Cardiac muscle cell (in vitro differentiated cells and primary cell): ENCODE measurements at regions not wholly inside any gene's neighbourhood (a gene's known extent, or its start where the extent isn't known, plus 50 kb on each side); places are given as distances from the start of the nearest gene placed in this dataset.
"Not testable (repeated sequence)": the region's sequence is repeated elsewhere in the genome, so short reads cannot be mapped to it uniquely, and the experiment has no call there.

ENCODE experiments used
- DNase-seq, 2 donors: peaks; one replicate each; pipeline versions ENCODE4 v3.0.0 to v3.0.0-alpha.2; 2010 to 2017; ENCODE audit warnings: low read depth in 1 of 2, low spot score in 1 of 2
- H3K27ac ChIP-seq: fragments of 200-600 bp; sonication (generic); 2 replicates; pipeline ENCODE4 v1.5.1; 2016
- H3K27me3 ChIP-seq: fragments of 200-600 bp; sonication (generic); 2 replicates; pipeline ENCODE4 v1.6.0; 2016; ENCODE audit warnings: control low read depth
- H3K36me3 ChIP-seq: fragments of 200-600 bp; sonication (generic); 2 replicates; pipeline ENCODE4 v1.5.1; 2016; ENCODE audit warnings: control low read depth
- H3K4me1 ChIP-seq: fragments of 200-600 bp; sonication (generic); 2 replicates; pipeline ENCODE4 v1.8.1; 2017; ENCODE audit warnings: low read depth, mild to moderate bottlenecking, mixed run types
- H3K4me3 ChIP-seq: fragments of 200-600 bp; sonication (generic); 2 replicates; pipeline ENCODE4 v1.5.1; 2016; ENCODE audit warnings: mild to moderate bottlenecking
- H3K9me3 ChIP-seq: fragments of 200-600 bp; sonication (generic); 2 replicates; pipeline ENCODE4 v1.5.1; 2017; ENCODE audit warnings: low read depth, mild to moderate bottlenecking, control low read depth
- TF ChIP-seq, protein P1 (sequence below): IDR thresholded peaks from 2 replicates; pipeline ENCODE4 v1.5.1; 2012; ENCODE audit warnings: low read depth, mild to moderate bottlenecking, low read length

DNA sequence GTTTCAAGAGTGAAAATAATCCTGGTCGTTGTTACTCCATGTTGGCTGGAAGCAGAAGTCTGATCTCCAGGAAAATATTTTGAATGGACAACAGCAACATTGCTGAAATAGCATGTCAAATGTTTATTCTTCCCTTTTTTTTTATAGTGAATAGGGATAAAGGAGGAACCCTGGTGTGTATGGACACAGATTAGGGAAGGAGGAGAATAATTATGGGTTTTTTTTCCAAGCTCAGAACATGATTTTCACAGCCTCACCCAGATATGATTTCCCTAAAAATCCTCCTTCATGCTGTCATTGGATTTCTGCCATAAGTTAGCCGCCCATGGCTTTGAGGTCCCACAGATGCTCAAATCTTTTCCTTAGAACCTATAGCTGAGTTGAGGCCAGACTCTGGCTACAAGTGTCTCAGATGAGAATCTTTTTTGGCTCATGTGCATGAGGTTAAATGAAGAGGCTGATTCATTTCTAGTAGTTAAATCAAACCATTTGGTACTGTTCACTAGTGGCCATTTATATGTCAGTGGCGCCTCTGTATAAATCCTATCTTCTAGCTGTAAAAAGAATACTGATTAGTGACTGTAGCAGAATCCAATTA lies 65.5 kb upstream of the LIFR start:
- Histone ChIP-seq H3K27ac (no peak overlapping the region), H3K9me3 (no peaks in the 10 kb centered on the region), H3K27me3 (no peaks in the 10 kb centered on the region), H3K4me3 (no peak overlapping the region), H3K4me1 (no peaks in the 10 kb centered on the region), H3K36me3 (no peaks in the 10 kb centered on the region)
- DNase-seq = peak in 1 of 2 donors; percentile 47
- TF ChIP-seq, protein P1, sequence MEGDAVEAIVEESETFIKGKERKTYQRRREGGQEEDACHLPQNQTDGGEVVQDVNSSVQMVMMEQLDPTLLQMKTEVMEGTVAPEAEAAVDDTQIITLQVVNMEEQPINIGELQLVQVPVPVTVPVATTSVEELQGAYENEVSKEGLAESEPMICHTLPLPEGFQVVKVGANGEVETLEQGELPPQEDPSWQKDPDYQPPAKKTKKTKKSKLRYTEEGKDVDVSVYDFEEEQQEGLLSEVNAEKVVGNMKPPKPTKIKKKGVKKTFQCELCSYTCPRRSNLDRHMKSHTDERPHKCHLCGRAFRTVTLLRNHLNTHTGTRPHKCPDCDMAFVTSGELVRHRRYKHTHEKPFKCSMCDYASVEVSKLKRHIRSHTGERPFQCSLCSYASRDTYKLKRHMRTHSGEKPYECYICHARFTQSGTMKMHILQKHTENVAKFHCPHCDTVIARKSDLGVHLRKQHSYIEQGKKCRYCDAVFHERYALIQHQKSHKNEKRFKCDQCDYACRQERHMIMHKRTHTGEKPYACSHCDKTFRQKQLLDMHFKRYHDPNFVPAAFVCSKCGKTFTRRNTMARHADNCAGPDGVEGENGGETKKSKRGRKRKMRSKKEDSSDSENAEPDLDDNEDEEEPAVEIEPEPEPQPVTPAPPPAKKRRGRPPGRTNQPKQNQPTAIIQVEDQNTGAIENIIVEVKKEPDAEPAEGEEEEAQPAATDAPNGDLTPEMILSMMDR = no peak

DNA sequence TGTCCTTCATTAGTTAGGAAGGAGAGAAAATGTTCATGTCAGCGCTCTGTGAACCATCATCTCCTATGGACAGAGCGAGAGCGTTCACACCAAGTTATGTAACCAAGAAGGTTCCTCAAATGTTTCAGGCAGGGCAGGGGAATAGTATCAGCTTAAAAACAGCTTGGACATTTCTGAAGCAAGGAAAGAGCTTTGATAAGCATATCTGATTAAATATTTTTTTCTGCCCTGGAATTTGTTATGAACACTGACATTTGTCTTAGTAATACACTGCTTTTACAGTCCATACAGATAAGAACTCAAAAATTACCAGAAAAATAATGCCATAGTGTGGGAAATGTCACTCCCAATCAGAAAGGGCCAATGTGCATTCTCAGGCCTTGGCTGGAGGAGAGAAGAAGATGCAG lies 66.3 kb upstream of the LIFR start:
- Histone ChIP-seq H3K27ac (no peak overlapping the region), H3K9me3 (no peaks in the 10 kb centered on the region), H3K4me1 (no peaks in the 10 kb centered on the region), H3K4me3 (no peak overlapping the region), H3K27me3 (no peaks in the 10 kb centered on the region), H3K36me3 (no peaks in the 10 kb centered on the region)
- peak in 1 of 2 donors; percentile 76 for DNase-seq
- TF ChIP-seq, protein P1 = no peak

DNA sequence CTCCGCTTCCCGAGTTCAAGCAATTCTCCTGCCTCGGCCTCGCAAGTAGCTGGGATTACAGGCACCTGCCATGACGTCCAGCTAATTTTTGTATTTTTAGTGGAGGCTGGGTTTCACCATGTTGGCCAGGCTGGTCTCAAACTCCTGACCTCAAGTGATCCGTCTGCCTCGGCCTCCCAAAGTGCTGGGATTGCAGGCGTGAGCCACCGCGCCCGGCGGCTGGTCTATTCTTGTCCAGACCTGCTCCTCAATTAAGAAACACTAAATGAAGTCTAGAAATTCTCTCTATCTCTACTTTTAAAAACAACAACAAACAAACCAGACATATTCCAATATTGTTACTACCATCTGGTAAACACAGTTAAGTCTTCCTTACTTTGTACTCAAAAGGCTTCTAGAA lies 68.1 kb upstream of the LIFR start:
- DNase-seq, H3K4me1 ChIP-seq, H3K27me3 ChIP-seq, H3K4me3 ChIP-seq, H3K27ac ChIP-seq, H3K36me3 ChIP-seq, H3K9me3 ChIP-seq: not testable (repeated sequence)

DNA sequence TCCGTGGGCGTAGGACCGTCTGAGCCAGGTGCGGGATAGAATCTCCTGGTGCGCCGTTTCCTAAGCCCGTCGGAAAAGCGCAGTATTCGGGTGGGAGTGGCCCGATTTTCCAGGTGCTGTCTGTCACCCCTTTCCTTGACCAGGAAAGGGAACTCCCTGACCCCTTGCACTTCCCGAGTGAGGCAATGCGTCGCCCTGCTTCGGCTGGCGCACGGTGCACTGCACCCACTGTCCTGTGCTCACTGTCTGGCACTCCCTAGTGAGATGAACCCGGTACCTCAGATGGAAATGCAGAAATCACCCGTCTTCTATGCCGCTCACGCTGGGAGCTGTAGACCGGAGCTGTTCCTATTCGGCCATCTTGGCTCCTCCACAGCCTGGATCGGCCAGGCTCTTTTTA lies 74.9 kb upstream of the LIFR start:
- not testable (repeated sequence) for H3K4me1 ChIP-seq, DNase-seq, H3K4me3 ChIP-seq, H3K27ac ChIP-seq, H3K27me3 ChIP-seq, H3K36me3 ChIP-seq, H3K9me3 ChIP-seq

DNA sequence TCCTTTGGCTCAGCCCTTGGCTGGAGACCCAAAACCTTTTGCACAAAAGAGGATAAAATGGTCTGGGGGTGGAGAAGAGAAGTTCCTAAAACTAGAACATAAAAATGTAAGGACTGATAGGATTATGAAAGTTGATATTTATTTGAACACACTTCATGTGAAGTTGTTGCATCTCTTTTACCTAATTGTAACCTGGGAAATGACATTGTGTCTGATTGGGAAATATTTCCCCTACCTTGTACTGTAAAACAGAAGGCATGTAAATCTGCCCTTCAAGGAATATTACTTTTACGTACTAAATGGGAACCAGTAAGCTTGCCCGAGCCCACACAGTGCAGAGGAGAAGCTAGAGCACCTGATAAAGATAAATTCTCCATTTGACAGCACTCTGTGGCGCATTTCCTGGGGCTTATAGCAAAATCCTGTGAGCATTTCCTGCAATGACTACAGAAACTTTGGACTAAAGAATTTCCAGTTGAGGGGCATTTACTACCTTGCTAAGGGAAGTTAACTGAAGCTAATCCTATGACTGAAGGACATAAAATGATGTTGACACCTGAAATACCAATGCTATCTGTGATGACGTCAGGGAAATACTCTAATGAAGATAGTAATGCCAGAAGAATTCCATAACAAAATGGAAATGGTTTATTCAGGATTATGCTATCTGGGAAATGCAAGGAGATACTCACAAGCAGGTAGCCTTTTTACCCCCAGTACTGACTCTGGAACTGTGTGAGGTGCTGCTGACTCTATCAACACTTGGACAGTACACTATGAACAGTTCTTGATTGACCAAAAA lies 78.3 kb upstream of the LIFR start:
- no peaks in the 10 kb centered on the region for H3K27me3 ChIP-seq
- H3K4me1 ChIP-seq = no peaks in the 10 kb centered on the region
- peak in 1 of 2 donors; percentile 23 for DNase-seq
- no peaks in the 10 kb centered on the region for H3K9me3 ChIP-seq
- TF ChIP-seq, protein P1 = no peak
- H3K4me3 ChIP-seq = no peak overlapping the region
- H3K36me3 ChIP-seq = no peaks in the 10 kb centered on the region
- H3K27ac ChIP-seq = no peak overlapping the region

DNA sequence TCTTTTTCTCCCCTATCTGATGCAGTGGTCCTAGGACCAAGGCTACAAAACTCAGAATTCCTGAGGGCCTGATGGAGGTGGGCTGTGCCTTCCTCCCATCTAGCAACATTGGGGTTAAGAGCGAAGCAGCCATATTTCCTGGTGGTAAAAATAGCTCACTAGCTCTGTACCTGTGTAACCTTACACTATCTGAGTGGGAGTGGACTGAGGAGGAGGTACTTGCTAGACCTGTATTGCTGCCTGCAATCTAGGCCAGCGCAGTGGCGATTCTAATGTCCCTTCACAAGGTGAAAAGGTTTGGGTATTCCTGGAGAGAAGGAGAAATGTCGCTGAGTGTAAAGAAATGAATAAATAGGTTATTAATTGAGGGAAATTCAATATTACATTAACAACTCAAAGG lies 80.2 kb upstream of the LIFR start:
- TF ChIP-seq, protein P1 = no peak
- Histone ChIP-seq H3K27me3 (no peaks in the 10 kb centered on the region), H3K4me3 (no peak overlapping the region), H3K27ac (no peak overlapping the region), H3K36me3 (no peaks in the 10 kb centered on the region), H3K9me3 (no peaks in the 10 kb centered on the region), H3K4me1 (peaks cover 2% of the 10 kb centered on the region)
- no peak for DNase-seq
